ENCODE measurements at regions not wholly inside any gene's neighbourhood (a gene's known extent, or its start where the extent isn't known, plus 50 kb on each side); places are given as distances from the start of the nearest gene placed in this dataset.
"Not testable (repeated sequence)": the region's sequence is repeated elsewhere in the genome, so short reads cannot be mapped to it uniquely, and the experiment has no call there.

DNA sequence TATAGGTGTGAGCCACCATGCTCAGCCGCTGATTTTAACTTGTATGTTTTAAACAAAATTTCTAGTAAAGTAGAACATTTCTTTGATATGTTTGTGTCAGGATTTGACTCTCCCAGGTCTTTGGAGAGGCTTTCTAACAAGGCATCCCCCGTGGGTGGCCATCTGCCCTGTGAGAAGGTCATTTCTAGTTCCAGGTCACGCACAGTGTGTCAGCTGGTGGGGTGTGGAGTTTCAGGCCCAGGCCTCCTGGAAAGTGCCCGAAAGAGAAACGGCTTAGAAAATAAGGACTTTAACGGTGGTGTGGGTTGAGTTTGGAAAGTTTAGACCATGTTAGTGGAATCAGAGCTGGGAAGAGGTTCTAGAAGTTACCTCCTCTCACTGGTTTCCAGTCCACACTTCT lies 61.0 kb downstream of the SPDYE17 start:
- not testable (repeated sequence) for DNase-seq (ENCODE audit: low read depth)

GRCh38 chr7:76969892-76970291 lies 62.3 kb downstream of the SPDYE17 start:
- not testable (repeated sequence) for DNase-seq (ENCODE audit: low read depth)

DNA sequence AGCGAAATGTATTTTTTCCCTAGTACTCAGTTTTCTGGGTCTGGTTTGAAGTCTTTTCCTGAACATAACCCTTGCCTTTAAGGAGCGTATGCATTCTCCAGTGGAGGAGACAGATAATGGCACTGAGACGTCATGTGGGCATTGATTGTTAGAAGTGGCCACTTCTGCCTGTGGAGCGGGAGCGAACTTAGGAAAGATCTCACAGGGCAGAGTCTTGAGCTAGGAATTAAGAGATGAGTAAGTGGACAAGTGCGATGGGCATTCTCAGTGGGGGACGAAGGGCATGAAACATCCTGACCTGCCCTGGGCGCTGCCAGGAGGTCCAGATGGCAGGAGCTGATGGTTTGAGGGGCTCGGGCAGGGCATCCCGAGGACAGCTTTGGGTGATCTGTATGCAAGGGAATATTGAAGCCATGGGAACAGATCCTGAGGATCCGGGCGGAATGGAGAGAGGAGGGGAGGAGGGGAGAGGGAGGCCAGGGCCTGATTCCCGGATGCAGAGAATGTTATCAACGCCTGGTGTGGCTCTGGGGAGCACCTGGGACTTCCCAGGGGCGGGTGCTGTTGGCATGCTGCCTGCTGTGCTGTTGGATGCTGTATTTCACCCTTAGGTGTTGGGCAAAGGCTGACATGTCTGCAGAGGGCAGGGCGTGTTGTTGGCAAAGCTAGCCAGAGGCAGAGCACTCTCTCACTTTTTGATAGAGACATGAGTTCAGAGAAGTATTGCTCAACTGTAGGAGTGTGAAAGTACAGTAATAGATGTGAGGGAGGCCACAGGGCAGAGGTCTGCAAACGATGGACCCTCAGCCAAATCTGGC lies 66.2 kb downstream of the SPDYE17 start:
- not testable (repeated sequence) for DNase-seq (ENCODE audit: low read depth)

- not testable (repeated sequence) for DNase-seq (ENCODE audit: low read depth)
Observed at GRCh38 chr7:76964050-76964449, 68.1 kb downstream of the SPDYE17 start.

GRCh38 chr7:76963061-76963460 lies 69.1 kb downstream of the SPDYE17 start:
- DNase-seq (ENCODE audit: low read depth): not testable (repeated sequence)

DNA sequence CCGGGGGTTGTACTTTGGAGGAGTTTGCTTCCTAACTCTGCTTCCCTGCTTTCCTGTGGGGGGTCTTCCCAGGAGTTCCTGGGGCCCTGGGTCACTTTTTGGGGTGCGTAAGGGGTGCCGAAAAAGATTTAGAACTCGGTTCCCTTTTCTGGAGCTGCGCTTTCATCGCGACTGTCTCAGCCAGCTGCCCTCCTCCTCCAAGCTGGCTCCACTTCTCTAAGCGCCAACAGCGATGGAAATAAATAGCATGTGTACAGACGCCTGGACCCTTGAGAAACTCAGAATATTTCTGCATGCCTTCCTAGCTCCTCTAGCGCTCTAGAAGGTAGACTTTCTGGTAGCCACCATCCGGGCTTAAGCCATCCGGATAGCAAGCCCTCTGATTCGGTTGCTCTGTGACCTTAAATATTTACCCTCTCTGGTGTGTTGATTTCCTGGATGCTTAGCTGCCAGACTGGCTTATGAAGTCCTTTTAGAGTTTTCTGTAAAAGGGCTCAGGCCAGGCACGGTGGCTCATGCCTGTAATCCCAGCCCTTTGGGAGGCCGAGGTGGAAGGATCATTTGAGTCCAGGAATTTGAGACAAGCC lies 71.7 kb downstream of the SPDYE17 start:
- DNase-seq (ENCODE audit: low read depth): not testable (repeated sequence)

- not testable (repeated sequence) for DNase-seq (ENCODE audit: low read depth)
Observed at GRCh38 chr7:76959573-76960399, 72.4 kb downstream of the SPDYE17 start.

- not testable (repeated sequence) for DNase-seq (ENCODE audit: low read depth)
Observed at GRCh38 chr7:76956531-76956930, 75.6 kb downstream of the SPDYE17 start.

- DNase-seq (ENCODE audit: low read depth): not testable (repeated sequence)
Observed at GRCh38 chr7:76955124-76955523, 77.0 kb downstream of the SPDYE17 start.

- not testable (repeated sequence) for DNase-seq (ENCODE audit: low read depth)
Observed at GRCh38 chr7:76944603-76945002, 87.6 kb downstream of the SPDYE17 start.

DNA sequence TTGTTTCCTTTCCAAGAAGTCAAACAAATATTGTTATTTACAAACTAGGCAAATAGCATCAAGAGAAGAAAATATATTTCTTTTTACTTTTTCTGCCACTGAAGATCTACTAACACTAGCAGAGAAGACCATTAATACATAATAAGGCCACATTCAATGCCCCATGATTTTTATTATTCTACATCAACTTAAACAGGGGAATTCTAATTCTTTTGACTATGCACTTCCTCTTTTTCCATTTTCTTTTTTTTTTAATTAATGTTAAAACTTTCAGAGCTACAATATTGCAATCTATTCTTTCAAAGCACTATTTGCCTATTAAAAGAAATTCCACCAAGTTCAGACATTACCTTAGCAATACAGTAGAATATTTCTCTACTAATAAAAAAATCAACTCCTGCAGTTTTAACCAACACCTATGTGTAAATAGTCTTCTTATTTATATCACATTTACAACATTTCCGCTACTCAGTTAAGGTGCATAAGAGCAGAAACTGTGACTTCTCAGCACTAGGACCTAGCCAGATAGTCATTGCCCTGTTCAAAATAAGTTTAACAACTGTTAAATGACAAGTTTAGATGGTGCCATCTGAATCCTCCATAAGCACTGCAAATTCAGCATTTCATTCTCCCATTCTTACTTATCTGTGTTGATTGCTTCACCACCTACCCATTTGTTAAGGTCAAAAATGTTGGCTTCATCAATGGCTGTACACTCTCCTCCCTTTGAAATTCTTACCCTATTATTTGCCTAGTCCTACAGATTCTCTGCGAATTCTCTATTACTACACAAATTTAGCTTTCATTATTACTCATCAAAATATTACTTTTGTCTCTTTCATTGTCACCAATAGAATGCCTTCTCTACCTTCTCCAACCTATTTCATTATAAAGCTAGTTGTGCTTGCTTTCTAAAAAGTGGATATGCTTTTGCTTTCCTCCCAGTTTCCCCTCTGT lies 90.1 kb downstream of the SPDYE17 start:
- not testable (repeated sequence) for DNase-seq (ENCODE audit: low read depth)

DNA sequence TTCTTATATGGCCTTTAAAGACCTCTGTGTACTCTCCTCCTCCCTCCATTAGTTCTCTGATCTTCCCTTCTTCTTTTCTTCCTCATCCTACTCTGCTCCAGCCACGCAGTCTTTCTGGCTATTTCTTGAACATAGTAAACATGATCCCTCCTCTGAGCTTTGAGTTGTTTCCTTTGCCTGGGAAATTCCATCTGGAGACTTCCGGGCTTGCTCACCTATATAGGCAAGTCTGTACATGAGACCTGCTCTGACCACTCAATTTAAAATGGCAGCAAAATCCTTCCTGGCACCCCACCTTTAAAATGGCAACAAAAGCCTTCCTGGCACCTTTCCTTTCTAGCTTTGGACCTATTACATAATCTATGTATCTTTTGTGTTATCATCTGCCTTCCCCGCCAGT lies 94.4 kb downstream of the SPDYE17 start:
- DNase-seq (ENCODE audit: low read depth): not testable (repeated sequence)

DNA sequence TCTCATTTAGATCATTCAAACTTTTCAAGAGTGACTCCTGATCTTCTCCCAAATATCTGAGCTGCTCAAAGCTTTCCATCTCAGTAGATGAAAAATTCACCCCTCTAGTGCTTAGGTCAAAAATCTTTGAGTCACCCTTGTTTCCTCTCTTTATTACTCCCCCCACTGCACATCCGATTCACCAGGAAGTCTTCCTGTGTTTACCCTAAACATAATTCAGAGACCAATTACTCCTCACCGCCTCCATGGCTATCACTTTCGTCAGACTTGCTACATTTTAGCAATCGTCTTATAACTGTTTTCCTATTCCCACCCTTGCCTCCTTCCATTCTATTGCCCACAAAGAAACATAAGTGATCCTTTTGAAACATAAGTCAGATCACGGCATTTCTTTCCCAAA lies 94.8 kb downstream of the SPDYE17 start:
- peak; percentile 15 for DNase-seq (ENCODE audit: low read depth)

DNA sequence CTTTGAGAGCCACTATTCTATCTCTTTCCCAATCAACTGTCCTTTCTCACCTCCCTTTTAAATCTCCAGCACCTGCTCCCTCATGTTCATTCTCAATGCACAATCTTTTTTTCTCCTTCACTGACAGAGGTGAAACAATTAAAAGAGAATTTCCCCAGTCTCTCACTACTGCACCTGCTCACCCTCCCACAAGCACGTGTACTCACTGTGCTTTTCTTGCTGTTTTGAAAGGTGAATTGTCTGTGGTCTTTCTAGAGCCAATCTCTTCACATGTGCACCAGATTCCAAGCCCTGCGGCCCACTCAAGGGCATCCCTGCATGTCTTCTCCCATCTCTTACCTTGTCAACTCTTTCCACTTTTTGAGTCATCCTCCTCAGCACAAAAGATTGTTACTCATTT lies 95.8 kb downstream of the SPDYE17 start:
- DNase-seq (ENCODE audit: low read depth): not testable (repeated sequence)

- DNase-seq (ENCODE audit: low read depth): not testable (repeated sequence)
Observed at GRCh38 chr7:76934711-76935110, 97.5 kb downstream of the SPDYE17 start.

GRCh38 chr7:76932957-76933356 lies 99.2 kb downstream of the SPDYE17 start:
- DNase-seq (ENCODE audit: low read depth): not testable (repeated sequence)

GRCh38 chr7:76931441-76931840 lies 100.7 kb downstream of the SPDYE17 start:
- not testable (repeated sequence) for DNase-seq (ENCODE audit: low read depth)

GRCh38 chr7:76930416-76930815 lies 101.7 kb downstream of the SPDYE17 start:
- DNase-seq (ENCODE audit: low read depth): not testable (repeated sequence)

- DNase-seq (ENCODE audit: low read depth): not testable (repeated sequence)
Observed at GRCh38 chr7:76928751-76929150, 103.4 kb downstream of the SPDYE17 start.

DNA sequence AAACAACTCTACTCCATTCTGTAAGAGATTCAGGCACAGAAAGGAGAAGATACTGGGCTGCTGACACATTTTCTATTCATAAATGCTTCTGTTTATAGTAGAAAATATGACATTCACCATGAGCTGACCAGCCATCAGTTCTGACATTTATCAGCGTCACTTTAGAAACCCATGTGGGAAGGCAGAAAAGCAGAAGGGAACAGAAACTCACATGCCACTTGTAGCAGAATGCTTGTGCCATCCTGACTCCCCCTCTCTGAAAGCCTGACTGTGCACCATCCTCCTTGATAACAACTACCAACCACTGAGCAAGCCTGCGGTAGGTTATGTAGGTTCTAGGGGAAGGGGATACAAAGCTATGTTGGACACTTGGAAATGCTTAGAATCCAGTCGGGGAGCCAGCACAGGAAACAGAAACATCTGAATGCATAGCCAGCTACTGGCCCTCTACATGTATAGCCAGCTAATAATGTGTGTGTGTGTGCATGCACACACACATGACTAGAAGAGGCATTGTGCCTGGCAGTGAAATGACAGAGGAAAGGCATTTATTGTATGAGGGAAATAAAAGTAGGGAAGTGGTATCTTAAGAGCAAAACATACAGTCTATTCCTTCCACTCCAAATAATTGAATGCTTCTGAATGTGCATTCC lies 104.3 kb downstream of the SPDYE17 start:
- DNase-seq (ENCODE audit: low read depth): not testable (repeated sequence)

Data from HT1080 (cell line).